NCI-H748 (cell line): ENCODE measurements at regions not wholly inside any gene's neighbourhood (a gene's known extent, or its start where the extent isn't known, plus 50 kb on each side); places are given as distances from the start of the nearest gene placed in this dataset.
"Not testable (repeated sequence)": the region's sequence is repeated elsewhere in the genome, so short reads cannot be mapped to it uniquely, and the experiment has no call there.

ENCODE experiments used
- DNase-seq: peaks from one replicate; lab custom pipeline; 2025; ENCODE audit not compliant: unreplicated experiment; lab: John Stamatoyannopoulos, UW

GRCh38 chr11:133653336-133653735 lies 121.0 kb upstream of the OPCML start:
- no peak for DNase-seq

GRCh38 chr11:133650082-133650481 lies 117.8 kb upstream of the OPCML start:
- no peak for DNase-seq

- DNase-seq = no peak
These were observed 116.7 kb upstream of the OPCML start for GRCh38 chr11:133649040-133649439.

- no peak for DNase-seq
These were observed 107.1 kb upstream of the OPCML start for GRCh38 chr11:133639408-133639807.

GRCh38 chr11:133638921-133639320 lies 106.6 kb upstream of the OPCML start:
- no peak for DNase-seq

GRCh38 chr11:133636711-133637355 lies 104.5 kb upstream of the OPCML start:
- DNase-seq = peak; percentile 97

- peak; percentile 61 for DNase-seq
These were observed 103.0 kb upstream of the OPCML start for GRCh38 chr11:133635244-133635739.

GRCh38 chr11:133628371-133628770 lies 96.1 kb upstream of the OPCML start:
- not testable (repeated sequence) for DNase-seq

- DNase-seq = peak; percentile 48
These were observed 89.3 kb upstream of the OPCML start for GRCh38 chr11:133621611-133622010.

GRCh38 chr11:133619973-133620372 lies 87.7 kb upstream of the OPCML start:
- peak; percentile 52 for DNase-seq

GRCh38 chr11:133619397-133619796 lies 87.1 kb upstream of the OPCML start:
- no peak for DNase-seq

GRCh38 chr11:133618544-133618943 lies 86.2 kb upstream of the OPCML start:
- no peak for DNase-seq

GRCh38 chr11:133608496-133608895 lies 76.2 kb upstream of the OPCML start:
- no peak for DNase-seq

- DNase-seq = no peak
These were observed 73.8 kb upstream of the OPCML start for GRCh38 chr11:133606124-133606523.

GRCh38 chr11:133605482-133605881 lies 73.2 kb upstream of the OPCML start:
- DNase-seq = no peak

- DNase-seq = no peak
These were observed 69.3 kb upstream of the OPCML start for GRCh38 chr11:133601641-133602040.

GRCh38 chr11:133600786-133601185 lies 68.5 kb upstream of the OPCML start:
- DNase-seq = no peak

- DNase-seq = no peak
These were observed 68.0 kb upstream of the OPCML start for GRCh38 chr11:133600306-133600705.

GRCh38 chr11:133598906-133599305 lies 66.6 kb upstream of the OPCML start:
- no peak for DNase-seq

- DNase-seq = no peak
These were observed 64.9 kb upstream of the OPCML start for GRCh38 chr11:133597236-133597635.

GRCh38 chr11:133595998-133596590 lies 63.8 kb upstream of the OPCML start:
- DNase-seq = no peak

- no peak for DNase-seq
These were observed 60.7 kb upstream of the OPCML start for GRCh38 chr11:133593036-133593435.
